Muscle layer of duodenum (tissue), 2 donors: ENCODE measurements at regions not wholly inside any gene's neighbourhood (a gene's known extent, or its start where the extent isn't known, plus 50 kb on each side); places are given as distances from the start of the nearest gene placed in this dataset.

Experiments
- H3K27ac ChIP-seq: one replicate; pipeline ENCODE4 v1.7.0; 2013; ENCODE audit warnings: mild to moderate bottlenecking, low read length
- H3K27me3 ChIP-seq: one replicate; pipeline ENCODE4 v1.7.0; 2013; ENCODE audit warnings: low read depth, mild to moderate bottlenecking, control low read depth, low read length
- H3K36me3 ChIP-seq, 2 donors: one replicate each; pipeline ENCODE4 v1.7.0; 2013; ENCODE audit warnings: low read length in 2 of 2, control low read depth in 1 of 2, mild to moderate bottlenecking in 1 of 2; ENCODE audit not compliant: insufficient read depth in 2 of 2, control insufficient read depth in 1 of 2
- H3K4me1 ChIP-seq, 2 donors: one replicate each; pipeline ENCODE4 v1.7.0; 2013; ENCODE audit warnings: low read length in 2 of 2, mild to moderate bottlenecking in 2 of 2, control low read depth in 1 of 2, moderate library complexity in 1 of 2; ENCODE audit not compliant: insufficient read depth in 2 of 2, control insufficient read depth in 1 of 2
- H3K4me3 ChIP-seq, 2 donors: one replicate each; pipeline ENCODE4 v1.7.0; 2013; ENCODE audit warnings: low read length in 2 of 2, low read depth in 1 of 2, mild to moderate bottlenecking in 1 of 2
- H3K9me3 ChIP-seq, 2 donors: one replicate each; pipeline ENCODE4 v1.7.0; 2013; ENCODE audit warnings: low read length in 2 of 2, control low read depth in 1 of 2, mild to moderate bottlenecking in 1 of 2; ENCODE audit not compliant: control insufficient read depth in 1 of 2
- donor health status: healthy.

GRCh38 chr5:4953576-4953975, 186.6 kb upstream of the ADAMTS16 start:
- H3K4me3 ChIP-seq, result no peak overlapping the region
- no peaks in the 10 kb centered on the region for H3K36me3 ChIP-seq
- no peaks in the 10 kb centered on the region for H3K4me1 ChIP-seq
- no peaks in the 10 kb centered on the region for H3K9me3 ChIP-seq
- H3K27ac ChIP-seq, result no peak overlapping the region
- H3K27me3 ChIP-seq, result no peaks in the 10 kb centered on the region

- no peaks in the 10 kb centered on the region for H3K36me3 ChIP-seq
- no peak overlapping the region for H3K4me3 ChIP-seq
- no peaks in the 10 kb centered on the region for H3K4me1 ChIP-seq
- no peaks in the 10 kb centered on the region for H3K9me3 ChIP-seq
- H3K27ac ChIP-seq, result no peak overlapping the region
- no peaks in the 10 kb centered on the region for H3K27me3 ChIP-seq
Observed at GRCh38 chr5:4954048-4954447, 186.1 kb upstream of the ADAMTS16 start.

- no peaks in the 10 kb centered on the region for H3K9me3 ChIP-seq
- H3K4me3 ChIP-seq, result no peak overlapping the region
- H3K27ac ChIP-seq, result no peak overlapping the region
- no peaks in the 10 kb centered on the region for H3K36me3 ChIP-seq
- no peaks in the 10 kb centered on the region for H3K4me1 ChIP-seq
- no peaks in the 10 kb centered on the region for H3K27me3 ChIP-seq
Observed at GRCh38 chr5:4963265-4963664, 176.9 kb upstream of the ADAMTS16 start.

GRCh38 chr5:4969351-4969750, 170.8 kb upstream of the ADAMTS16 start:
- no peak overlapping the region for H3K4me3 ChIP-seq
- H3K4me1 ChIP-seq, result no peaks in the 10 kb centered on the region
- no peaks in the 10 kb centered on the region for H3K9me3 ChIP-seq
- H3K36me3 ChIP-seq, result no peaks in the 10 kb centered on the region
- H3K27ac ChIP-seq, result no peak overlapping the region
- H3K27me3 ChIP-seq, result no peaks in the 10 kb centered on the region

- H3K27me3 ChIP-seq, result no peaks in the 10 kb centered on the region
- no peak overlapping the region for H3K27ac ChIP-seq
- no peaks in the 10 kb centered on the region for H3K4me1 ChIP-seq
- no peak overlapping the region for H3K4me3 ChIP-seq
- no peaks in the 10 kb centered on the region for H3K9me3 ChIP-seq
- H3K36me3 ChIP-seq, result no peaks in the 10 kb centered on the region
Observed at GRCh38 chr5:4970171-4970570, 170.0 kb upstream of the ADAMTS16 start.

- Histone ChIP-seq H3K27ac (no peak overlapping the region), H3K9me3 (no peaks in the 10 kb centered on the region), H3K36me3 (no peaks in the 10 kb centered on the region), H3K4me3 (no peak overlapping the region), H3K4me1 (peaks cover 0 to 3% of the 10 kb centered on the region in 2 donors), H3K27me3 (no peaks in the 10 kb centered on the region)
Observed at GRCh38 chr5:4976902-4977301, 163.2 kb upstream of the ADAMTS16 start.

- Histone ChIP-seq H3K36me3 (no peaks in the 10 kb centered on the region), H3K27ac (no peak overlapping the region), H3K4me1 (peaks cover 0 to 3% of the 10 kb centered on the region in 2 donors), H3K4me3 (no peak overlapping the region), H3K27me3 (no peaks in the 10 kb centered on the region), H3K9me3 (no peaks in the 10 kb centered on the region)
Observed at GRCh38 chr5:4977416-4978110, 162.6 kb upstream of the ADAMTS16 start.

GRCh38 chr5:4980201-4980600, 159.9 kb upstream of the ADAMTS16 start:
- H3K4me3 ChIP-seq, result no peak overlapping the region
- H3K36me3 ChIP-seq, result no peaks in the 10 kb centered on the region
- no peak overlapping the region for H3K27ac ChIP-seq
- H3K4me1 ChIP-seq, result peaks cover 0 to 3% of the 10 kb centered on the region in 2 donors
- no peaks in the 10 kb centered on the region for H3K9me3 ChIP-seq
- no peaks in the 10 kb centered on the region for H3K27me3 ChIP-seq

- H3K4me3 ChIP-seq, result no peak overlapping the region
- H3K27me3 ChIP-seq, result no peaks in the 10 kb centered on the region
- peaks cover 0 to 3% of the 10 kb centered on the region in 2 donors for H3K4me1 ChIP-seq
- H3K9me3 ChIP-seq, result no peaks in the 10 kb centered on the region
- no peaks in the 10 kb centered on the region for H3K36me3 ChIP-seq
- H3K27ac ChIP-seq, result no peak overlapping the region
Observed at GRCh38 chr5:4981608-4982007, 158.5 kb upstream of the ADAMTS16 start.

GRCh38 chr5:4983701-4984100, 156.4 kb upstream of the ADAMTS16 start:
- H3K4me3 ChIP-seq, result no peak overlapping the region
- no peak overlapping the region for H3K27ac ChIP-seq
- H3K4me1 ChIP-seq, result no peaks in the 10 kb centered on the region
- no peaks in the 10 kb centered on the region for H3K36me3 ChIP-seq
- no peaks in the 10 kb centered on the region for H3K27me3 ChIP-seq
- H3K9me3 ChIP-seq, result no peaks in the 10 kb centered on the region

- Histone ChIP-seq H3K4me1 (no peaks in the 10 kb centered on the region), H3K27ac (no peak overlapping the region), H3K4me3 (no peak overlapping the region), H3K9me3 (no peaks in the 10 kb centered on the region), H3K27me3 (no peaks in the 10 kb centered on the region), H3K36me3 (no peaks in the 10 kb centered on the region)
Observed at GRCh38 chr5:4984461-4984860, 155.7 kb upstream of the ADAMTS16 start.

GRCh38 chr5:4987431-4987830, 152.7 kb upstream of the ADAMTS16 start:
- Histone ChIP-seq H3K36me3 (no peaks in the 10 kb centered on the region), H3K27me3 (no peaks in the 10 kb centered on the region), H3K4me3 (no peak overlapping the region), H3K4me1 (no peaks in the 10 kb centered on the region), H3K9me3 (no peaks in the 10 kb centered on the region), H3K27ac (no peak overlapping the region)
